OCI-LY1 (cell line): ENCODE measurements at regions not wholly inside any gene's neighbourhood (a gene's known extent, or its start where the extent isn't known, plus 50 kb on each side); places are given as distances from the start of the nearest gene placed in this dataset.

Source experiments
- H2AFZ ChIP-seq: fragments of 200-600 bp; sonication (generic), shearing (Covaris generic); 2 replicates; pipeline ENCODE4 v1.6.0; 2014; ENCODE audit warnings: antibody characterized with exemption, mild to moderate bottlenecking, low read length
- H3F3A ChIP-seq: fragments of 200-600 bp; sonication (generic), shearing (Covaris generic); 2 replicates; pipeline ENCODE4 v1.6.0; 2014; ENCODE audit warnings: mild to moderate bottlenecking, antibody characterized with exemption, low read length, moderate library complexity; ENCODE audit not compliant: insufficient read depth
- H3K27ac ChIP-seq: fragments of 200-600 bp; sonication (generic); 2 replicates; pipeline ENCODE4 v1.5.1; 2014; ENCODE audit warnings: low read length, mixed run types, mild to moderate bottlenecking, low read depth; ENCODE audit not compliant: poor library complexity, severe bottlenecking
- H3K27me3 ChIP-seq: fragments of 200-600 bp; sonication (generic); 2 replicates; pipeline ENCODE4 v1.6.0; 2014; ENCODE audit warnings: antibody characterized with exemption, mild to moderate bottlenecking, low read length, moderate library complexity; ENCODE audit not compliant: insufficient read depth
- H3K36me3 ChIP-seq: fragments of 200-600 bp; sonication (generic); 2 replicates; pipeline ENCODE4 v1.6.1; 2014; ENCODE audit warnings: mild to moderate bottlenecking, antibody characterized with exemption, low read length, moderate library complexity, mixed read lengths; ENCODE audit not compliant: insufficient read depth
- H3K4me1 ChIP-seq: fragments of 200-600 bp; sonication (generic); 2 replicates; pipeline ENCODE4 v1.5.1; 2014; ENCODE audit warnings: mild to moderate bottlenecking, low read length, moderate library complexity; ENCODE audit not compliant: insufficient read depth, severe bottlenecking
- H3K4me2 ChIP-seq: fragments of 200-600 bp; sonication (generic), shearing (Covaris generic); 2 replicates; pipeline ENCODE4 v1.6.1; 2014; ENCODE audit warnings: low read length
- H3K4me3 ChIP-seq: fragments of 200-600 bp; sonication (generic); 2 replicates; pipeline ENCODE4 v1.5.1; 2014; ENCODE audit warnings: low read length, low read depth, mild to moderate bottlenecking, mixed read lengths; ENCODE audit not compliant: poor library complexity, severe bottlenecking
- H3K79me2 ChIP-seq: fragments of 200-600 bp; shearing (Covaris generic); 2 replicates; pipeline ENCODE4 v1.6.1; 2016; ENCODE audit warnings: mixed run types, low read length, mixed read lengths; ENCODE audit not compliant: insufficient read depth
- H3K9ac ChIP-seq: fragments of 200-600 bp; sonication (generic), shearing (Covaris generic); 2 replicates; pipeline ENCODE4 v1.6.1; 2014; ENCODE audit warnings: mild to moderate bottlenecking, low read length, mixed read lengths
- H3K9me2 ChIP-seq: fragments of 200-600 bp; sonication (generic), shearing (Covaris generic); 2 replicates; pipeline ENCODE4 v1.6.1; 2014; ENCODE audit warnings: low read depth, mild to moderate bottlenecking, low read length, mixed read lengths
- H3K9me3 ChIP-seq: fragments of 200-600 bp; shearing (Covaris generic); 2 replicates; pipeline ENCODE4 v1.6.1; 2014; ENCODE audit warnings: low read length, mixed read lengths
- H4K20me1 ChIP-seq: fragments of 200-600 bp; sonication (generic), shearing (Covaris generic); 2 replicates; pipeline ENCODE4 v1.6.0; 2016; ENCODE audit warnings: mild to moderate bottlenecking, low read length; ENCODE audit not compliant: insufficient read depth
- EZH2 ChIP-seq: fragments of 200-600 bp; sonication (generic), shearing (Covaris generic); IDR thresholded peaks from 2 replicates; pipeline ENCODE4 v1.8.0; 2017; ENCODE audit warnings: borderline replicate concordance, mixed run types, mild to moderate bottlenecking, antibody characterized with exemption, low read length, moderate library complexity, mixed read lengths
- TF ChIP-seq, protein P1 (sequence below): fragments of 200-600 bp; sonication (generic), shearing (Covaris generic); IDR thresholded peaks from 2 replicates; pipeline ENCODE4 v1.5.1; 2017; ENCODE audit warnings: mild to moderate bottlenecking, antibody characterized with exemption, low read length, moderate library complexity, mixed read lengths

DNA sequence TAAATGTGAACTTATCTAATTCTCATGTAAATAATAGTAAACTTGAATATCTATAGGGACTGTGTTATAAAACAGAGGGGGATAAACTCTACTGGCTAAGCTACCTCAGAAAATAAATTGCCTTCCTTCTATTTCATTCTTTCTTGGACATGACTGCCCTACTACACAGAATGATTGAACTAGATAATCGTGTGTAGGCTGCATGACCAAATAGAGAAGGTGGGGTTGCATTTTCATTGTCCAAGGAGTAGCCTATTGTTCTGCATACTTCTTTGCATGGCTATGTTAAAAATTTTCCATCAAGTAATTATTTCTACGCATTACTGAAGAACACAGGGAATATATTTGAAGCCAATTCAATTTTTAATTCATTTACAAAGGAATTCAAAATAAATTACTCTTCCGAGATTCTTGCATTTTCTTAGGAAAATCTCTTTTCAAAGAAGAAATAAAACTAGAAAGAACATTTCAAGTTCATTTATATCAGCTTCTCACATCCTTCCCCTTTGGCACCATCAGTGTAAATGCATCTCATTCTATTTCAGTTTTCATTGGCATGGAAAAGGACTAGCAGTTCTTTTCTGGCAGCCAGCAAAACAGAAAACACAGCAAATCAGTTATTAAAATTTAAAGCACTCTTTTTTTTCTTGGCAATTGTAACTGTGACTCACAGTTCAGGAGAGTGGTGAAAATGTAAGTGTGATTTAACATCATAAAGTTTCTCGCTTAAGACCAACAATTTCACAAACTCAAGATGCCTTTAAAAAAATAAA lies 714.7 kb downstream of the NCAM2 start:
- H3K4me2 ChIP-seq, result no peak overlapping the region
- no peaks in the 10 kb centered on the region for H3K9me3 ChIP-seq
- H3K9ac ChIP-seq, result no peak overlapping the region
- H3K27me3 ChIP-seq, result no peaks in the 10 kb centered on the region
- no peak overlapping the region for H2AFZ ChIP-seq
- TF ChIP-seq, protein P1, sequence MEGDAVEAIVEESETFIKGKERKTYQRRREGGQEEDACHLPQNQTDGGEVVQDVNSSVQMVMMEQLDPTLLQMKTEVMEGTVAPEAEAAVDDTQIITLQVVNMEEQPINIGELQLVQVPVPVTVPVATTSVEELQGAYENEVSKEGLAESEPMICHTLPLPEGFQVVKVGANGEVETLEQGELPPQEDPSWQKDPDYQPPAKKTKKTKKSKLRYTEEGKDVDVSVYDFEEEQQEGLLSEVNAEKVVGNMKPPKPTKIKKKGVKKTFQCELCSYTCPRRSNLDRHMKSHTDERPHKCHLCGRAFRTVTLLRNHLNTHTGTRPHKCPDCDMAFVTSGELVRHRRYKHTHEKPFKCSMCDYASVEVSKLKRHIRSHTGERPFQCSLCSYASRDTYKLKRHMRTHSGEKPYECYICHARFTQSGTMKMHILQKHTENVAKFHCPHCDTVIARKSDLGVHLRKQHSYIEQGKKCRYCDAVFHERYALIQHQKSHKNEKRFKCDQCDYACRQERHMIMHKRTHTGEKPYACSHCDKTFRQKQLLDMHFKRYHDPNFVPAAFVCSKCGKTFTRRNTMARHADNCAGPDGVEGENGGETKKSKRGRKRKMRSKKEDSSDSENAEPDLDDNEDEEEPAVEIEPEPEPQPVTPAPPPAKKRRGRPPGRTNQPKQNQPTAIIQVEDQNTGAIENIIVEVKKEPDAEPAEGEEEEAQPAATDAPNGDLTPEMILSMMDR, result no peak
- TF ChIP-seq EZH2, result no peak
- H3K4me3 ChIP-seq, result no peak overlapping the region
- H3K4me1 ChIP-seq, result no peaks in the 10 kb centered on the region
- no peak overlapping the region for H3K27ac ChIP-seq
- H3F3A ChIP-seq, result no peaks in the 10 kb centered on the region
- H3K9me2 ChIP-seq, result no peaks in the 10 kb centered on the region
- H4K20me1 ChIP-seq, result no peaks in the 10 kb centered on the region
- no peaks in the 10 kb centered on the region for H3K79me2 ChIP-seq
- H3K36me3 ChIP-seq, result no peaks in the 10 kb centered on the region

DNA sequence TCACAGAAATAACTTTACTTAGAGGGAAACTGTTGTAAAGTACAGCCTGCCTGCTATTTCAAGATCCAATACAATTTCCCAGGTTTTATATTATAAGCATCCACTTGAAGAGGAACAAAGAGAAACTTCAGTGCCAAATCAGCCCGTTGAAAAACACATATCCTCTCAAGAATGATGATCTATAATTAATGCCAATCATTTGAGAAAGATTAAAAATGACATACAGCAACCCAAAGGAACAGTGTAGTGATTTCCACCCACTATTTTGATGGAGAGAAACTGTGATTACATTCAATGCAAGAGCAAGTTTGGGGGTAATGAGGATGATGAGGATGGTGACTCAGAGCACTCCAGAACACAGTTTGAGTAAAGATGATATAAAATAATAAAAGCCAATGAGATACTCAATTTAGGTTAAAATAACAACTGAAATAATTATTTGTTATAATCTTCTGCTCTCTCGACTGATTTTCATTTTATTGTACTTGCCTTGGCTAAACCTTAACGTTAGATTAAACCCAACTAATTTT lies 715.5 kb downstream of the NCAM2 start:
- no peaks in the 10 kb centered on the region for H3K36me3 ChIP-seq
- no peaks in the 10 kb centered on the region for H3F3A ChIP-seq
- no peaks in the 10 kb centered on the region for H3K4me1 ChIP-seq
- H3K27ac ChIP-seq, result no peak overlapping the region
- H3K9me2 ChIP-seq, result no peaks in the 10 kb centered on the region
- no peak overlapping the region for H2AFZ ChIP-seq
- H3K27me3 ChIP-seq, result no peaks in the 10 kb centered on the region
- no peak overlapping the region for H3K4me3 ChIP-seq
- TF ChIP-seq, protein P1, result no peak
- TF ChIP-seq EZH2, result no peak
- no peaks in the 10 kb centered on the region for H4K20me1 ChIP-seq
- H3K9me3 ChIP-seq, result no peaks in the 10 kb centered on the region
- no peaks in the 10 kb centered on the region for H3K79me2 ChIP-seq
- no peak overlapping the region for H3K9ac ChIP-seq
- no peak overlapping the region for H3K4me2 ChIP-seq

DNA sequence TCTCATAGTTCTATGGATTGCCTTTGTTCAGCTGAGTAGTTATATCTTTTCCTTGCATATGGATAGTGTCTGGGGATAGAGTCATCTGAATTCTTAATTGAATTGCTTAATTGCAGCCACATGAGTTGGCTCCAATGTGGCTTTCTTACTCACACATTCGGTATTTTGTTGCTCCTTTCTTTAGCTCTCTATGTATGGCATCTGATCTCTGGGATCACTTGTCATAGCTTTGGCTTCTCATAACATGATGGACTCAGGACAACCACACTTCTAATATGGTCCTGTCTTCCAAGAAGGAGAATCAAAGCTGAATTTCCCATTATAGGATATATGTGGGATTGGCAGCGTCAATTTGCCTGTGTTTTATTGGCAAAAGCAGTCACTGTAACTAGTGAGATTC lies 716.2 kb downstream of the NCAM2 start:
- Histone ChIP-seq H3K27ac (no peak overlapping the region), H3K9ac (no peak overlapping the region)

More for the DNA sequence above, 716.2 kb downstream of the NCAM2 start:
- Histone ChIP-seq H3K4me3 (no peak overlapping the region), H3K79me2 (no peaks in the 10 kb centered on the region), H2AFZ (no peak overlapping the region), H3F3A (no peaks in the 10 kb centered on the region), H3K27me3 (no peaks in the 10 kb centered on the region), H4K20me1 (no peaks in the 10 kb centered on the region), H3K9me2 (no peaks in the 10 kb centered on the region), H3K4me2 (no peak overlapping the region), H3K4me1 (no peaks in the 10 kb centered on the region), H3K36me3 (no peaks in the 10 kb centered on the region), H3K9me3 (no peaks in the 10 kb centered on the region)
- no peak for TF ChIP-seq EZH2
- TF ChIP-seq, protein P1, result no peak
